DMS79 treated with DMSO at 0.1 percent for 48 hours (cell line): ENCODE measurements at regions not wholly inside any gene's neighbourhood (a gene's known extent, or its start where the extent isn't known, plus 50 kb on each side); places are given as distances from the start of the nearest gene placed in this dataset.
"Not testable (repeated sequence)": the region's sequence is repeated elsewhere in the genome, so short reads cannot be mapped to it uniquely, and the experiment has no call there.

ENCODE experiments used
- DNase-seq: peaks from one replicate; lab custom pipeline; 2025; lab: John Stamatoyannopoulos, UW

DNA sequence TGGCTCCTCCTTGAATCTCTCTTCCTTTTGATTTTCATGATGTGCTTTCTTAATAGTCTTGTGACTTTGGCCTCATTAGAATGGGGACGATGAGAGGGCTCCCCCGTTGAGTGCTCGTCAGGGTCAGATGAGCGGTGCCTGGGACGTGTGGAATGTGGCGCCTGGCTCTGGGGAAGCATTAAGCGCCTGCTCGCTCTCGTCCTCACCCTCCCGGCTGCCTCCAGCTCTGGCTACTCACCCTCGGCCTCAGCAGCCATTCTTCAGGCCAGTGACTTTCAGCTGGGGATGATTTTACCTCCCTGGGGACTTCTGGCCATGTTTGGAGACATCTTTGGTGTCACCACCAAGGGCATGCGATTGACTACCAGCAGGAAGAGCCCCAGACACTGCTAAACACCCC lies 69.7 kb downstream of the RPS6KA4 start:
- DNase-seq = no peak

GRCh38 chr11:64429970-64430369 lies 71.0 kb downstream of the RPS6KA4 start:
- DNase-seq = no peak

- no peak for DNase-seq
These were observed 71.7 kb downstream of the RPS6KA4 start for GRCh38 chr11:64430645-64431044.

- peak; percentile 76 for DNase-seq
These were observed 77.0 kb downstream of the RPS6KA4 start for GRCh38 chr11:64436000-64436399.

- DNase-seq = no peak
These were observed 78.5 kb downstream of the RPS6KA4 start for GRCh38 chr11:64437426-64437825.

DNA sequence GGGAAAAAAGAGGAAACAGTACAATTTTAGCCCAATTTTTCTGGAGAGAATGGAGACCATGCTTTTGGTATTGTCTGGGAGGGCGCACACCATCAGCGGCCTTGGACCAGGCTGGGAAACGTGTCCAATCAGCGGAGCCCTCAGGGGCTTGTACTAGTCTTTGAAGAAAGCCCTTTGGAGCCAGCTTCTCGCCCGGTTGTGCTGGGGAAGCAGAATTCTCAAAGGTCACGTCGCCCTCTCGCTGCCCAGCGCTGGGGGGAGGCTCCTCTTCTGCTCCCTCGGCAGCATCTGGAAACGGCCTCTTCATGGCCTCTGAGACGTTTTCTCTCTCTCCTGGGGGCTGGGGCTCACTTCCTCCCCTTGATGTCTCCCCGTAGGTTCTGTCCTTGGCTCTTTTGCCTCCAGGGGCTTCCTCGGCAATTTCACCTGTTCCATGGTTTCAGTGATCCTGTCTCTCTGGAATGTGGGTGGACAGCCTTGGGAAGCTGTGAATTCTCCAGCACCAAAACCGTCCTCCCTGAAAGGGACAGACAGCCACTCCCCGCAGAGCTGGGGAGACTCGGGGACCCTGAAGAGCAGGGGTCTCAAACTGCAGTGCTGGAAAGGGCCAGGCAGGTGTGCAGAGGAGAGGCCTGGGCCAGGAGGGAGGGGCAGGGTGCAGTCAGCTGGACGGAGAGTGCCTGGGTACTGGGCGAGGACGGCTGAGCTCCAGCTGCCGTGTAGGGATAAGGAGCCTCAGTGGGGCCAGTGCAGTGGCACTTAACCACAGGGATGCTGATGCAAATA lies 80.2 kb downstream of the RPS6KA4 start:
- no peak for DNase-seq

GRCh38 chr11:64439772-64440491 lies 81.0 kb downstream of the RPS6KA4 start:
- DNase-seq = not testable (repeated sequence)

- no peak for DNase-seq
These were observed 82.2 kb downstream of the RPS6KA4 start for GRCh38 chr11:64441127-64441526.

- DNase-seq = no peak
These were observed 84.0 kb downstream of the RPS6KA4 start for GRCh38 chr11:64443001-64443400.

GRCh38 chr11:64444838-64445441 lies 86.0 kb downstream of the RPS6KA4 start:
- DNase-seq = no peak

DNA sequence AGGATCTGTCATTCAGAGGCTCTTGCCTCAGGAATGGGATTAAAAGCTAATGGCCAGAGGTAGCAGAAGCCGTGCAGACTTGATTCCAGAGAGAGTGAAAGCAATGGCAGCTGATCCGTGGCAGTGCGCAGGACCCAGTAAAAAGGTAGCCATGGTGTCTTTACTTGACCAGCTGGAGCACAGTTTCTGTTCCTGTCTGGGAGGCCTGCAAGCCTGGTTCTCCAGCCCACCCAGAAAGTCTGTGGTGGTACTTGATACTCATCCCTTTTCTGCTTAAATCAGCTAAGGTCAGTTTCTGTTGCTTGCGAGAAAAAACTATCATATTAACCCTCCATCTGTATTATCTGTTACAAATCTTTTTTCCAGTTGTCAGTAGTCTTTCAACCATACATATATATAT lies 86.7 kb downstream of the RPS6KA4 start:
- DNase-seq = no peak

- no peak for DNase-seq
These were observed 89.1 kb downstream of the RPS6KA4 start for GRCh38 chr11:64447831-64448598.

- DNase-seq = peak; percentile 70
These were observed 89.8 kb downstream of the RPS6KA4 start for GRCh38 chr11:64448599-64449380.

DNA sequence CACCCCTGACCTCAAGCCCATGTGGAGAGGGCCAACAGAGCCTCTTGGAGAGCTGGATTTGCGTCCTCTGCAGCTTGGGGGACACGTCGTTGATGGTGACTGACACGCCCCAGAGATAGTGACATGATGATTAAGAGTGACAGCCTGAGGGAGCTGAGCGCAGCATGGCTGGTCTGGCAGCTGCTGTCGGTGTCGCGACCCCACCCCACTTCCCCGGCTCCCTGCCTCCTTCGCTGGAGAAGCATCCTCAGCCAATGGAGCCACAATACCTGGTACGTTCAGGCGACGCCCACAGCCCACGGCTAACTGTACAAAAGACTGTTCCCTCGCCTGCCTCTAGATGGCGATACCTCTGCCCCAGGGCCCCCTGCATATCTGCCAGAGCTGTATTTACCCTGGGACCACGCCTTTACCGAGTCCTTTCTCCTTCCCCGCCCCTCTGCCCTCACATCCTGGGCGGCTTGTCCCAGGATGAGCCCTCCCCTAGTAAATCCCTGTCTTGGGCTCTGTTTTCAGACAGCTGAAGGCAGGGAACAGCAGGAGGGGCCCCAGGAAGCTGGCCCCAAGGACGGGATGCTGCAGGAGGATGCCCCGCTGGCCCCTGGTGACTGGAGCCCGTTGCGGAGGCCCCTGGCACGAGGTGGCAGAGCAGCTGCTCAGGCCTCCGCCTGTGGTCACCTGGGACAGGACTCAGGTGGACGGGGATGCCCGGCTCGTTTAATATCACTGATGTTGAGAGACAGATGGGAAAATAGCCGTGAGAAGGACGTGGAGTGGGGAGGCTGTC lies 90.6 kb downstream of the RPS6KA4 start:
- peak; percentile 80 for DNase-seq

GRCh38 chr11:64450168-64450560 lies 91.2 kb downstream of the RPS6KA4 start:
- no peak for DNase-seq

GRCh38 chr11:64451856-64452255 lies 92.9 kb downstream of the RPS6KA4 start:
- no peak for DNase-seq

GRCh38 chr11:64453466-64453865 lies 94.5 kb downstream of the RPS6KA4 start:
- no peak for DNase-seq

GRCh38 chr11:64455456-64456261 lies 96.7 kb downstream of the RPS6KA4 start:
- DNase-seq = no peak

GRCh38 chr11:64456509-64457320 lies 97.8 kb downstream of the RPS6KA4 start:
- DNase-seq = no peak
